H1 (cell line): ENCODE measurements at regions not wholly inside any gene's neighbourhood (a gene's known extent, or its start where the extent isn't known, plus 50 kb on each side); places are given as distances from the start of the nearest gene placed in this dataset.

Experiments
- CTCF ChIA-PET: fragments of 300-600 bp; sonication (Branson Sonifier 250); formaldehyde crosslinking; loops from one replicate; lab custom pipeline; 2021; ENCODE audit not compliant: partially characterized antibody; lab: Charles Lee
- POLR2A ChIA-PET: fragments of 300-600 bp; sonication (Branson Sonifier 250); formaldehyde crosslinking; loops from one replicate; lab custom pipeline; 2021; ENCODE audit warnings: inconsistent platforms; ENCODE audit not compliant: partially characterized antibody; lab: Charles Lee
- DNase-seq, 2 experiments: peaks; one replicate each; pipeline versions ENCODE4 v3.0.0 to v3.0.0-alpha.2; 2010 to 2022; ENCODE audit warnings: low spot score in 2 of 2, low read depth in 1 of 2, mixed read lengths in 1 of 2
- FAIRE-seq: peaks from 2 replicates; lab custom pipeline; 2011; peaks lifted over from hg19 to GRCh38; lab: Jason Lieb, UNC
- H2AFZ ChIP-seq: 2 replicates; pipeline ENCODE4 v1.8.1; 2012; ENCODE audit warnings: low read length, inconsistent platforms
- H2AK5ac ChIP-seq: 2 replicates; pipeline ENCODE4 v1.6.1; 2013; ENCODE audit warnings: low read depth, low read length
- H2BK120ac ChIP-seq: replicated peaks from 2 replicates; pipeline ENCODE3; 2013; ENCODE audit warnings: low read depth, low read length, inconsistent platforms
- H2BK12ac ChIP-seq: 2 replicates; pipeline ENCODE4 v1.6.1; 2013; ENCODE audit warnings: low read depth, low read length
- H2BK15ac ChIP-seq: 2 replicates; pipeline ENCODE4 v1.6.1; 2013; ENCODE audit warnings: low read length
- H2BK20ac ChIP-seq: 2 replicates; pipeline ENCODE4 v1.6.1; 2013; ENCODE audit warnings: low read length
- H2BK5ac ChIP-seq: 2 replicates; pipeline ENCODE4 v1.6.1; 2013; ENCODE audit warnings: low read depth, low read length
- H3K14ac ChIP-seq: 2 replicates; pipeline ENCODE4 v1.6.1; 2013; ENCODE audit warnings: inconsistent platforms; ENCODE audit not compliant: insufficient read length
- H3K18ac ChIP-seq: 2 replicates; pipeline ENCODE4 v1.6.1; 2013; ENCODE audit warnings: low read length; ENCODE audit errors: extremely low read depth
- H3K23ac ChIP-seq: 2 replicates; pipeline ENCODE4 v1.6.1; 2013; ENCODE audit warnings: inconsistent platforms; ENCODE audit not compliant: insufficient read length
- H3K23me2 ChIP-seq: 2 replicates; pipeline ENCODE4 v1.6.1; 2013; ENCODE audit warnings: low read depth, low read length
- H3K27ac ChIP-seq: 2 replicates; pipeline ENCODE4 v1.6.1; 2011; ENCODE audit warnings: low read depth, low read length, inconsistent platforms
- H3K27me3 ChIP-seq, 4 experiments: replicated peaks in 1 of 4; 1 replicate in 1 of 4; 2 replicates in 3 of 4; pipeline versions ENCODE4 v1.6.1 to v1.8.1; 2011 to 2013; ENCODE audit warnings: low read length in 3 of 4, mild to moderate bottlenecking in 3 of 4, inconsistent platforms in 2 of 4, mixed read lengths in 2 of 4, moderate library complexity in 1 of 4; ENCODE audit not compliant: control insufficient read depth in 3 of 4, insufficient read depth in 3 of 4; ENCODE audit errors: extremely low read depth in 1 of 4
- H3K36me3 ChIP-seq, 4 experiments: 2 replicates each; pipeline versions ENCODE4 v1.6.1 to v1.8.1; 2011 to 2013; ENCODE audit warnings: mild to moderate bottlenecking in 4 of 4, low read length in 3 of 4, moderate library complexity in 2 of 4, control low read depth in 1 of 4, inconsistent platforms in 1 of 4; ENCODE audit not compliant: insufficient read depth in 4 of 4, control insufficient read depth in 2 of 4
- H3K4ac ChIP-seq: replicated peaks from 2 replicates; pipeline ENCODE3; 2013; ENCODE audit warnings: low read length, low read depth, mixed read lengths, inconsistent platforms; ENCODE audit not compliant: insufficient read length
- H3K4me1 ChIP-seq, 4 experiments: replicated peaks in 1 of 4; 1 replicate in 1 of 4; 2 replicates in 3 of 4; pipeline versions ENCODE4 v1.6.1 to v1.8.1; 2011 to 2013; ENCODE audit warnings: low read length in 3 of 4, inconsistent platforms in 2 of 4, mixed read lengths in 1 of 4; ENCODE audit not compliant: insufficient read depth in 4 of 4, control insufficient read depth in 3 of 4
- H3K4me2 ChIP-seq, 2 experiments: 2 replicates each; pipeline versions ENCODE4 v1.6.1 to v1.8.1; 2011 to 2013; ENCODE audit warnings: low read depth in 2 of 2, low read length in 2 of 2, control low read depth in 1 of 2, inconsistent platforms in 1 of 2, mild to moderate bottlenecking in 1 of 2; ENCODE audit not compliant: insufficient read depth in 1 of 2
- H3K4me3 ChIP-seq, 4 experiments: fragments of 200-600, 300-600 bp in 1 of 4; sonication (generic), shearing (Covaris generic), sonication (Bioruptor Twin) in 1 of 4; 2 replicates each; pipeline versions ENCODE4 v1.5.1 to v1.8.1; 2011 to 2016; ENCODE audit warnings: low read length in 4 of 4, low read depth in 3 of 4, control low read depth in 2 of 4, inconsistent platforms in 2 of 4, mild to moderate bottlenecking in 2 of 4, mixed read lengths in 1 of 4, moderate library complexity in 1 of 4; ENCODE audit not compliant: insufficient read depth in 2 of 4; ENCODE audit errors: extremely low read depth in 1 of 4
- H3K56ac ChIP-seq: replicated peaks from 2 replicates; pipeline ENCODE3; 2013; ENCODE audit warnings: low read depth, mild to moderate bottlenecking, mixed read lengths, low read length, inconsistent platforms; ENCODE audit not compliant: insufficient read length
- H3K79me1 ChIP-seq: 2 replicates; pipeline ENCODE4 v1.6.1; 2013; ENCODE audit warnings: low read depth, low read length, control low read depth
- H3K79me2 ChIP-seq, 2 experiments: 2 replicates each; pipeline versions ENCODE4 v1.6.1 to v1.8.1; 2012 to 2013; ENCODE audit warnings: low read length in 2 of 2, mild to moderate bottlenecking in 2 of 2, inconsistent platforms in 1 of 2; ENCODE audit not compliant: insufficient read depth in 2 of 2, control insufficient read depth in 1 of 2
- H3K9ac ChIP-seq, 4 experiments: replicated peaks in 1 of 4; 1 replicate in 1 of 4; 2 replicates in 3 of 4; pipeline versions ENCODE4 v1.6.1 to v1.8.1; 2011 to 2013; ENCODE audit warnings: low read depth in 3 of 4, low read length in 3 of 4, control low read depth in 2 of 4, mild to moderate bottlenecking in 2 of 4, moderate library complexity in 2 of 4, inconsistent platforms in 1 of 4; ENCODE audit errors: extremely low read depth in 1 of 4
- H3K9me3 ChIP-seq, 2 experiments: 2 replicates each; pipeline versions ENCODE4 v1.6.1 to v1.8.1; 2012 to 2013; ENCODE audit warnings: mild to moderate bottlenecking in 2 of 2, moderate library complexity in 2 of 2, control low read depth in 1 of 2, inconsistent platforms in 1 of 2, low read depth in 1 of 2, low read length in 1 of 2, mixed read lengths in 1 of 2; ENCODE audit not compliant: insufficient read depth in 2 of 2
- H4K20me1 ChIP-seq, 2 experiments: replicated peaks in 1 of 2; 2 replicates each; pipeline versions ENCODE3 to v1.8.1; 2011 to 2013; ENCODE audit warnings: inconsistent platforms in 2 of 2, low read length in 2 of 2, mild to moderate bottlenecking in 1 of 2; ENCODE audit not compliant: insufficient read depth in 2 of 2, control insufficient read depth in 1 of 2
- H4K5ac ChIP-seq: 2 replicates; pipeline ENCODE4 v1.6.1; 2013; ENCODE audit warnings: low read length, low read depth, mixed read lengths, inconsistent platforms; ENCODE audit not compliant: insufficient read length
- H4K8ac ChIP-seq: 2 replicates; pipeline ENCODE4 v1.8.0; 2013; ENCODE audit warnings: mild to moderate bottlenecking, moderate library complexity, low read length, inconsistent platforms; ENCODE audit not compliant: insufficient read depth; ENCODE audit errors: extremely low read depth
- H4K91ac ChIP-seq: replicated peaks from 2 replicates; pipeline ENCODE3; 2013; ENCODE audit warnings: low read length, mixed read lengths, inconsistent platforms; ENCODE audit not compliant: insufficient read length
- BCL11A ChIP-seq, 2 experiments: IDR thresholded peaks; one replicate each; pipeline ENCODE4 v1.6.1; 2011; ENCODE audit warnings: low read depth in 2 of 2, low read length in 2 of 2, mild to moderate bottlenecking in 2 of 2
- FOSL1 ChIP-seq: IDR thresholded peaks from 2 replicates; pipeline ENCODE4 v1.6.1; 2011; ENCODE audit warnings: mild to moderate bottlenecking, low read depth, low read length, moderate library complexity; ENCODE audit not compliant: insufficient read depth
- HDAC2 ChIP-seq, 2 experiments: fragments of 300-600 bp in 1 of 2; sonication (generic) in 1 of 2; IDR thresholded peaks; 2 replicates each; pipeline ENCODE4 v1.6.1; 2011 to 2012; ENCODE audit warnings: low read depth in 2 of 2, low read length in 2 of 2, mild to moderate bottlenecking in 2 of 2, moderate library complexity in 2 of 2, borderline replicate concordance in 1 of 2, inconsistent platforms in 1 of 2
- HDAC6 ChIP-seq: IDR thresholded peaks from one replicate; pipeline ENCODE4 v1.7.1; 2012; ENCODE audit warnings: low read depth, mild to moderate bottlenecking, inconsistent platforms, low read length, moderate library complexity
- KDM4A ChIP-seq: IDR thresholded peaks from one replicate; pipeline ENCODE4 v1.7.1; 2012; ENCODE audit warnings: low read depth, mild to moderate bottlenecking, moderate library complexity, low read length, inconsistent platforms; ENCODE audit not compliant: severe bottlenecking
- MAX ChIP-seq: IDR thresholded peaks from 2 replicates; pipeline ENCODE4 v1.6.1; 2012; ENCODE audit warnings: inconsistent platforms
- RAD21 ChIP-seq, 2 experiments: IDR thresholded peaks in 1 of 2; conservative IDR thresholded peaks in 1 of 2; 2 replicates each; pipeline ENCODE4 v1.6.1; 2011; ENCODE audit warnings: low read depth in 2 of 2, low read length in 2 of 2, improper control_type of control experiment in 1 of 2, inconsistent platforms in 1 of 2, mild to moderate bottlenecking in 1 of 2, moderate library complexity in 1 of 2
- RBBP5 ChIP-seq: IDR thresholded peaks from 2 replicates; pipeline ENCODE4 v1.7.1; 2012; ENCODE audit warnings: low read depth, mild to moderate bottlenecking, inconsistent platforms, low read length, moderate library complexity, borderline replicate concordance
- SAP30 ChIP-seq: fragments of 300-600 bp; sonication (generic); IDR thresholded peaks from 2 replicates; pipeline ENCODE4 v1.7.1; 2012; ENCODE audit warnings: low read length, moderate library complexity, mild to moderate bottlenecking, inconsistent platforms; ENCODE audit not compliant: insufficient read depth, insufficient replicate concordance
- TAF1 ChIP-seq: IDR thresholded peaks from 2 replicates; pipeline ENCODE4 v1.6.1; 2011; ENCODE audit warnings: mild to moderate bottlenecking, low read depth, low read length
- YY1 ChIP-seq: IDR thresholded peaks from 2 replicates; pipeline ENCODE4 v1.6.1; 2011; ENCODE audit warnings: low read depth, mild to moderate bottlenecking, low read length
- WGBS, 2 experiments: shearing (Covaris generic) in 1 of 2; methylation state at CpG; one replicate each; pipeline versions ENCODE4 v1.1.6 to v1.1.7; 2013 to 2015; ENCODE audit warnings: low lambda C conversion rate in 2 of 2, mixed read lengths in 2 of 2, inconsistent platforms in 1 of 2, low coverage in 1 of 2, missing lambda C conversion rate in 1 of 2; ENCODE audit not compliant: insufficient replicate concordance in 2 of 2, insufficient coverage in 1 of 2, insufficient read length in 1 of 2; ENCODE audit errors: extremely low coverage in 1 of 2, missing lambda C conversion rate in 1 of 2; 5-methylcytosine and 5-hydroxymethylcytosine counted together

- H3K79me2 ChIP-seq, result no peaks in the 10 kb centered on the region
- H3K56ac ChIP-seq, result no peak overlapping the region
- H3K23me2 ChIP-seq, result no peaks in the 10 kb centered on the region
- H4K8ac ChIP-seq, result no peak overlapping the region
- no peaks in the 10 kb centered on the region for H4K20me1 ChIP-seq
- no peak overlapping the region for H4K5ac ChIP-seq
- H3K4ac ChIP-seq, result no peak overlapping the region
- no peak overlapping the region for H2BK5ac ChIP-seq
- CTCF ChIA-PET, result no interaction called here
- H3K14ac ChIP-seq, result no peak overlapping the region
- H2BK15ac ChIP-seq, result no peak overlapping the region
- H2AK5ac ChIP-seq, result no peak overlapping the region
- POLR2A ChIA-PET, result no interaction called here
- no peak overlapping the region for H3K18ac ChIP-seq
- DNase-seq (no peak), FAIRE-seq (no peak)
- no peaks in the 10 kb centered on the region for H3K4me1 ChIP-seq
- WGBS, 2 experiments, result 89% methylated on average over 2 of the region's 2 CpGs; no CpG with 5 or more reads in 1 of the 2 experiments
- H3K9me3 ChIP-seq, result no peaks in the 10 kb centered on the region
- H4K91ac ChIP-seq, result no peak overlapping the region
- H3K27ac ChIP-seq, result no peak overlapping the region
- H2AFZ ChIP-seq, result no peak overlapping the region
- H2BK120ac ChIP-seq, result no peak overlapping the region
- no peaks in the 10 kb centered on the region for H3K27me3 ChIP-seq
- no peak overlapping the region for H3K23ac ChIP-seq
- no peak overlapping the region for H3K4me2 ChIP-seq
- no peak overlapping the region for H3K4me3 ChIP-seq
- H3K36me3 ChIP-seq, result no peaks in the 10 kb centered on the region
- no peak overlapping the region for H2BK20ac ChIP-seq
- no peak overlapping the region for H2BK12ac ChIP-seq
- no peaks in the 10 kb centered on the region for H3K79me1 ChIP-seq
- no peak overlapping the region for H3K9ac ChIP-seq
- TF ChIP-seq SAP30 (no peak), HDAC2 (IDR thresholded peaks at IDR 0.05; ENCODE audit: borderline replicate concordance in 1 of 2, low read depth in 2 of 2, low read length in 2 of 2) (no peak), HDAC6 (no peak), RBBP5 (no peak), TAF1 (no peak), KDM4A (no peak), YY1 (no peak), RAD21 (IDR thresholded peaks at IDR 0.05 in 1 of 2, conservative IDR thresholded peaks at IDR 0.05 in 1 of 2; ENCODE audit: low read depth in 2 of 2, low read length in 2 of 2) (no peak), MAX (no peak), BCL11A (IDR thresholded peaks at IDR 0.05; ENCODE audit: low read depth in 2 of 2, low read length in 2 of 2) (no peak), FOSL1 (no peak)
These were observed 259.4 kb upstream of the CENPE start for GRCh38 chr4:103457566-103457965.
